NCI-H82 (cell line): ENCODE measurements at regions not wholly inside any gene's neighbourhood (a gene's known extent, or its start where the extent isn't known, plus 50 kb on each side); places are given as distances from the start of the nearest gene placed in this dataset.
"Not testable (repeated sequence)": the region's sequence is repeated elsewhere in the genome, so short reads cannot be mapped to it uniquely, and the experiment has no call there.

Experiments
- DNase-seq: peaks from one replicate; lab custom pipeline; 2025; lab: John Stamatoyannopoulos, UW

DNA sequence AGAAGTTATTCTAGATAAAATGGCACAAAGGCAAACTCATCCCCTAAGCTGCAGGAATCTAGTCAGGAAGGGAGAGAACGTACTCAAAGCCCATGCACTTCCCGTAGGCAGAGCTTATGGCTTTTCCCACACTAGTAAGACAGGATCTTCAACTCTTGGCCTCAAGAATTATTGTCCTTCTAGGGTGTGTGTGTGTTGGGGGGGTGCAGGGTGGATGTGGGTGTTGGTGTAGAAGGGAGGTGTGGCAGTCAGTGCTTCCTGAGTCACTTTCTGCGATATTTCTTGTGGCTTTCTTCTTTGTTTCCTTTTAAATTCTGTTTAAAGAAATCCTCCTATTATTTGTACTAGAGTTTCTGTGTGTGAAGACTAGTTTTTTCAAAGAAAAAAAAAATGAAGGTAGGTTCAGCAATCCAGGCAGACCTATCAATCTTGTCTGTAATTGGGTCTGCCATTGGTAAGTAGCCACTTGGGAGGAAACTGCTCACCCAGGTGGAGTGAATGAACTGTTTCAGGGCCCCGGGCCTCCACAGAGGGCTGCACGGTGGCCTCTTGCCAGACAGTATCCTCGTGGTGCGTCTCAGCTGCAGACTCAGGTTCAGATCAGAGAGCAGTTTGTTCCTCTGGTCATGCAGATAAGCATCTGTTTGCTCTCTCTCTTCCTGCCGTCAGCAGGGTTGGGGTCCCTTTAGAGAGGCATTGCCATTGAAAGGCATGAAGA lies 131.9 kb downstream of the NPR3 start:
- DNase-seq = no peak

GRCh38 chr5:32843531-32843895 lies 132.4 kb downstream of the NPR3 start:
- no peak for DNase-seq

DNA sequence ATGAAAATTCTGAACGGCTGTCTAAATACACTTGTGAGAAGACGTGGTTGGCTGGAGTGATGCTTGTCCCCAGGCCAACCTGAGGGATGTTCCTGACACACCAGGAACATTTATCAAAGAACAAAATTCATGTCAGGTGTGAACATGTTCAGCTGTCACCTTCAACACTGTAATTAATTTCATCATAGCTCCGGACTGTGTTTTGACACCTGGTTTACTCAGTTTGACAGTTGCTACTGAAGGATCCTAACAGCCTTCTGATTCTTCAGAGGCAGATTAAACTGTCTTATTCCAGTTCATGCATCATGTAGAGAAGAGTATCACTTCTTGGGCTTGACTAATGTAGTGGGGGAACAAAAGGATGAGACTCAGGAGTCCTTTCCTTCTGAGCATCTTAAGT lies 134.1 kb downstream of the NPR3 start:
- no peak for DNase-seq

GRCh38 chr5:32848120-32848519 lies 137.0 kb downstream of the NPR3 start:
- no peak for DNase-seq

DNA sequence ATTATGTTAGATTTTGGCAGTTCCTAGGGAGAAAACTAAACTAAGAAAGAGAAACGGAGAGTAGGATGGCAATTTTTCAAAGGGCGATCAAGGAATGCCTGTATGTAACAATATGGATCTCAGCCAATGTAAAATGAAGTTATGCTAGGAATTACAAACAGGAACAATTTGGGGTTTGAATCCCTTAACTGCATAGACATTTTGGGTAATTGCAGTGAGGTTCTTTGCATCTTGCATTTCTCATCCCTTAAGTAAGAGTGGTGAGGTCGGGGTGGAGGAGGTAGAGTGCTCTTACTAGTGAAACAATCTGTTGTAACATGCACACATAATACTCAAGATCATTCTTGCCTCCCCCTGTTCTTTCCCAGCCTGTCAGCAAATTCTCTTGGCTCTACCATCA lies 137.6 kb downstream of the NPR3 start:
- DNase-seq = no peak

GRCh38 chr5:32850817-32851496 lies 139.8 kb downstream of the NPR3 start:
- DNase-seq = no peak

DNA sequence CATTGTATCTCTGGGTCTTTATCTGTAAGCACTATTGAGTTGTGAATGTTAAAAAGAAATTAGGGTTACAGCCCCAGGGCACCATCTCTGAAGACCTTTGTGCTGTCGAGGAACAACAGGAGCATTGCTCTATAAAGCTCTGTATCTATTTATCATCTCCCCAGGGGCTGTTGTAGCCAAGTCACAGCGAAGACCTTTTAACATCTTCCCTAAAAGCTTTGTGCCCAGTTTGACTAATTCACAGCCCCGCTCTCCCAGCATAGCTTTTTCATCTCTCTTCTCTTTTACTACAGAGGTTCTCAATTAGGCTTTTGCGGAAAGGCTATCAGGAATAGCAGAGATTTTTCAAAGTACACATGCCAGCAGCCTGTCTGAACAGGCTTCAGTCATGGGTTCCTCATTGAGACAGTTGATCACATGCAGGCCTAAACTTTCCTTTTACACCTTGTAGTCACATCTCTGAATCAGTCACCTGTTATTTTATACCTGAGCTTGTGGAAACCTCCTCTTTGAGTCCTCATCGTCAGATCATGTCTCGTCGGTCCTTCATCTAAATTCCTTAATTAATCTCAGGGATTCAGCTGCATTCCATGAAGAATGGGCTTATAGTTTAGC lies 140.5 kb downstream of the NPR3 start:
- DNase-seq = no peak

GRCh38 chr5:32852535-32852934 lies 141.4 kb downstream of the NPR3 start:
- no peak for DNase-seq

DNA sequence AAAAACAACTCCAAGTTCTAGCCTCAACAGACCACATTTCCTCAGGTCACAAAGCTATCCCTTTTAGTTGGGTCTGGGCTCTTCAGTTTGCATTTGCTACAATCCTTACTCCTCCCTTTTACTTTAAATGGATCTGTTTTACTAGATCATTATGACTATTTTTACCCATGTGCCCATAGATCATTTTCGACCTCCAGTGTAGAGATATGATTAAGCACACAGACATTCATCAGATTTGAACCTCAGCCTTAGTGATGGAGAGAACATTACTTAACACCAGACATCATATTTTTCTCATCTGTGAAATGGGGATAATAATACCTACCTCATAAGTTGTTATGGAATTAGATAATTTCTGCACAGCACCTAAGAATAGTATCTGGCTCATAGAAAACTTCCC lies 141.9 kb downstream of the NPR3 start:
- no peak for DNase-seq

GRCh38 chr5:32854473-32854872 lies 143.4 kb downstream of the NPR3 start:
- no peak for DNase-seq

DNA sequence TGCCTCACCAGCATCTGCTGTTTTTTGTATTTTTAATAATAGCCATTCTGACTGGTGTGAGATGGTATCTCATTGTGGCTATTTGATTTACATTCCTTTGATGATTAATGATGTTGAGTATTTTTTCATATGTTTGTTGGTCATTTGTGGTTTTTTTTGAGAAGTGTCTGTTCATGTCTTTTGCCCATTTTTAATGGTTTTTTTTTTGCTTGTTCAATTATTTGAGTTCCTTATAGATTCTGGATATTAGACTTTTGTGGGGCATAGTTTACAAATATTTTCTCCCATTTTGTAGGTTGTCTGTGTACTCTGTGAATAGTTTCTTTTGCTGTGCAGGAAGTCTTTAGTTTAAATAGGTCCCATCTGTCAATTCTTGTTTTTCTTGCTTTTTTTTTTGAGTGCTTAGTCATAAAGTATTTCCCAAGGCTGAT lies 148.1 kb downstream of the NPR3 start:
- no peak for DNase-seq

GRCh38 chr5:32865475-32865874 lies 154.4 kb downstream of the NPR3 start:
- DNase-seq = no peak

DNA sequence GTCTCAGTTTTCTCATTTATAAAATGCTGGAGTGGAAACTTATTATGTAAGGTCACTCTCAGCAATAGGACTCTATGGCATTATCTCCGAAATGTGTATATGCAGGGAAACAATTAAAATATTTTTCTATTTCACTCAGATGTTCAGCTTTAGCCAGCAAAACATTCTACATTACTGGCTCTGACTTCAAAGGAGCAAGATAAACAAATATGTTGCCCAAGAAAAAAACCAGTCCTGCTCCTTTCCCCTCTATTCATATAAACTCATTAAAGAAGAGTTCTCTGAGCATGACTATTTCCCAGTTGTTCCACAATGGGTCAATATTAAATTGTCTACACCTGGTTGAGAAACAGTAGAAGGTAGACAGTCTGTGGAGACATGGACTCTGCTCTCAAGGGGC lies 155.0 kb downstream of the NPR3 start:
- no peak for DNase-seq

DNA sequence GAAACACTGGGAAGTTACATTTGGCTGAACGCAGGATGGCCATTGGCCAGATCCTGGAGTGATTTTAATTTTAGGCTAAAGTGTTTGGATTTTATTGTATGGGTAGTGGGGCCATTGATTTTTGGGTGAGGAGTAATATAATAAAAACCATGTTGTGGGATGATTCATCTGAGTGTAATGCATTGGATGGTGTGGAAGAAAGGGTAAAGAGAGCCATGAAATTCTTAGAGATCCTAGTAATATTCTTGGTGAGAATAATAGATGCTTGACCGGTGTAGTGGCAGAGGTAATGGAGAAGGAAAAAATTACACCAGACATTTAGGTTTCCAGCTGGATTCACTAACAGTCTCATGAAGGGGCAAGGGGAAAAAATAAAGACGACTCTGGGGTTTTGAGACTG lies 158.1 kb downstream of the NPR3 start:
- no peak for DNase-seq

GRCh38 chr5:32876791-32877190 lies 165.7 kb downstream of the NPR3 start:
- no peak for DNase-seq

- DNase-seq = not testable (repeated sequence)
Observed at GRCh38 chr5:32879364-32879763, 168.2 kb downstream of the NPR3 start.

DNA sequence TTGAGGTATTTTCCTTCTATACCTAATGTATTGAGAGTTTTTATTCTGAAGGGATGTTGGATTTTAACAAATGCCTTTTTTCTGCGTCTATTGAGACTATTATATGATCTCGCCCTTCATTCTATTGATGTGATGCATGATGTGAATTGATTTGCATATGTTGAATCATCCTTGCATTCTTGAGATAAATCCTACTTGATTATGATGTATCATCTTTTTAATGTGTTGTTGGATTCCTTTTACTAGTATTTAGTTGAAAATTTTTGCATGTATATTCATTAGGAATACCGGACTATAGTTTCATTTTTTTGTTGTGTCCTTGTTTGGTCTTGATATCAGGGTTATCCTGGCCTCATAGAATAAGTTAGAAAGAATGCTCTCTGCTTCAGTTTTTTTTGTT lies 169.7 kb downstream of the NPR3 start:
- no peak for DNase-seq

DNA sequence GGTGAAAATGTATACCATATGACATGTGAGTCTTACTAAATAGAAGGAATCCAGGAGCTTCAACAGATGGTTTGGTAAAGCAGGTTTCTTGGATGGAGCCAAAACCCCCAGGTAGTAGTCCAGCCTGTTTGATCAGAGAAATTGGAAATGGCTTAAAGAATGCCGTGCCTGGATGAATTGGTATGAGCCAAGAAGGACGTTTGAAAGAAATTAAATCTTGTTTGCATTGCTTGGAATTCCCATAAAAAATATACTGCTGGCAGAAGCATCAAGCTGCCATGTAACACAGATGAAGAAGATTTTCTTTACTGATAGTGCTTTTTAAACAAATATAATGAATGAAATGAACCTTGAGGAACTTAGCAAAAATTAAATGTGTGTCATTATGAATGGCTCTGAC lies 176.3 kb downstream of the NPR3 start:
- no peak for DNase-seq

GRCh38 chr5:32889078-32889477 lies 178.0 kb downstream of the NPR3 start:
- DNase-seq = no peak

DNA sequence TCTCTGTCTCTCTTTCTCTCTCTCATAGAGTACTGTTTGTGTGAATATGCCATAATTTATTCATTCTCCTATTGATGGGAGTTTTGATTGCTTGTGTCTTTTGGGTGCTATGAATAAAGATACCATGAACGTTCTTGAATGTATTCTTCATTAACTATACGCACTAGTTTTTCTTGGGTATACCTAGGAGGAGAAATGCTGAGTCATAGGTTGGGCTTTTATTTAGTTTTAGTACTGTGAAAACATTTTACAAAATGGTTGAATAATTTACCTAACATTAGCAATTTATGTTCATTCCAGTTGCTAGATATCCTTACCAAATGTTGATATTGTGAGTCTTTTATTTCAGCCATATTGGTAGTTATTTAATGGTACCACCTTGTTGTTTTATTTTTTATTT lies 192.5 kb downstream of the NPR3 start:
- DNase-seq = no peak

DNA sequence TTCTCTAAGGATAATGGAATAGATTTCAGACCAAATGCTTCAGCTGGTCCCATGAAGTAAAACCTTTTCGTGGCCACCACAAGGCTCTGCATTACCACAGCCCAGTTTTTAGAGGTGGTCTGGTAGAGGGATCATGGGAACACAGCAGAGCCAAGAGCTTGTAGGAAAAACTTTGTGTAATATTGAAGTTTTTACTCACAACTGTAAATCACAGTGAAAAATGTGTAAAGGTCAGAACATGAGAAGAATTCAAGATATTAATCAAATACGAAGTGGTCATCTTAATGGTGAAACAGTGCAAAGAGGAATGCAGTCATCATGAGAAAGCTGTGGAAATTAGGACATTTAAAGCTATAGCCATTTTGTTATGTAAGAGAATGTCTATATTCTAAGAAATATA lies 197.5 kb downstream of the NPR3 start:
- no peak for DNase-seq

GRCh38 chr5:32909207-32909606 lies 198.1 kb downstream of the NPR3 start:
- DNase-seq = no peak

- DNase-seq = peak; percentile 3
Observed at GRCh38 chr5:32916648-32917047, 205.5 kb downstream of the NPR3 start.

DNA sequence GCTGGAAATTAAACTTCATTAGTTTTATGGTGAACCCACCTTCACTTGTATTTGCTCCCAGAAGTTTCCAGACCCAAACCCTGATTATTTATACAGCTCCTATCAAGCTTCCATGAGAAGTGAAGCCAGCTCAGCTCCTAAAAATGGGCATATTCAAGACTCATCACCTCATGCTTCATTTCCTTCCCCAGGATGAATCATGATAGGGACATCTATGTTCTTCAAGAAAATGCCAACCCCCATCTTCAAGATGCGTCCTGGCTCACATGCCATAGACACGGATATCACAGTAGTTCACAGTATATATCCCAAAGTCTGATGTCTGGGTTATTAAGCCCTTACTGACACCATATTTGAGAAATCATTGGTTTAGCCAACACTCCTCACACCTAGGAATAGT lies 217.6 kb downstream of the NPR3 start:
- DNase-seq = no peak
